Endothelial cell of umbilical vein (primary cell): ENCODE measurements at regions not wholly inside any gene's neighbourhood (a gene's known extent, or its start where the extent isn't known, plus 50 kb on each side); places are given as distances from the start of the nearest gene placed in this dataset.

Experiments used
- BruUV-seq: library from RNA; stranded (reverse); fragments of 400-500 nt; replicated peaks from 2 replicates; lab custom pipeline; 2021; lab: Mats Ljungman, UMichigan
- CTCF ChIA-PET: fragments of 300-600, 350-600 bp; sonication (Branson Sonifier 250); formaldehyde crosslinking; loops from one replicate; lab custom pipeline; 2021; ENCODE audit warnings: antibody characterized with exemption, inconsistent platforms; lab: Charles Lee
- POLR2A ChIA-PET: fragments of 300-600, 350-600 bp; sonication (Branson Sonifier 250); formaldehyde crosslinking; loops from one replicate; lab custom pipeline; 2021; ENCODE audit warnings: antibody characterized with exemption, inconsistent platforms; lab: Charles Lee
- DNase-seq: peaks from one replicate; pipeline ENCODE4 v3.0.0-alpha.2; 2011; ENCODE audit warnings: low read depth, low spot score
- FAIRE-seq: peaks from 2 replicates; lab custom pipeline; 2011; peaks lifted over from hg19 to GRCh38; lab: Jason Lieb, UNC
- H2AFZ ChIP-seq: 2 replicates; pipeline ENCODE4 v1.6.0; 2012; ENCODE audit warnings: low read depth, low read length, control low read depth, inconsistent platforms
- H3K27ac ChIP-seq: 2 replicates; pipeline ENCODE4 v1.5.1; 2011; ENCODE audit warnings: low read depth, mild to moderate bottlenecking, control low read depth, low read length, moderate library complexity; ENCODE audit not compliant: insufficient read depth
- H3K27me3 ChIP-seq, 2 experiments: 2 replicates each; pipeline versions ENCODE4 v1.6.0 to v1.6.1; 2011; ENCODE audit warnings: low read length in 2 of 2, mixed read lengths in 1 of 2; ENCODE audit not compliant: control insufficient read depth in 2 of 2, insufficient read depth in 2 of 2
- H3K36me3 ChIP-seq, 2 experiments: 2 replicates in 1 of 2; 3 replicates in 1 of 2; pipeline ENCODE4 v1.5.1; 2011; ENCODE audit warnings: low read length in 2 of 2, mild to moderate bottlenecking in 1 of 2, moderate library complexity in 1 of 2; ENCODE audit not compliant: control insufficient read depth in 2 of 2, insufficient read depth in 2 of 2; ENCODE audit errors: extremely low read depth in 1 of 2
- H3K4me1 ChIP-seq: 3 replicates; pipeline ENCODE4 v1.5.1; 2011; ENCODE audit warnings: mild to moderate bottlenecking, low read length; ENCODE audit not compliant: control insufficient read depth, insufficient read depth; ENCODE audit errors: extremely low read depth
- H3K4me2 ChIP-seq: 2 replicates; pipeline ENCODE4 v1.6.1; 2011; ENCODE audit warnings: low read length, control low read depth, mixed read lengths; ENCODE audit not compliant: insufficient read depth
- H3K4me3 ChIP-seq, 3 experiments: fragments of 200-600 bp in 1 of 3; sonication (generic), shearing (Covaris generic) in 1 of 3; replicated peaks in 1 of 3; 2 replicates each; pipeline ENCODE4 v1.5.1; 2011 to 2016; ENCODE audit warnings: control low read depth in 3 of 3, low read length in 3 of 3, mild to moderate bottlenecking in 2 of 3, inconsistent platforms in 1 of 3, low read depth in 1 of 3, moderate library complexity in 1 of 3; ENCODE audit not compliant: insufficient read depth in 1 of 3
- H3K79me2 ChIP-seq: 2 replicates; pipeline ENCODE4 v1.6.0; 2012; ENCODE audit warnings: low read length, inconsistent platforms; ENCODE audit not compliant: control insufficient read depth, insufficient read depth
- H3K9ac ChIP-seq: replicated peaks from 2 replicates; pipeline ENCODE3; 2011; ENCODE audit warnings: low read length, control low read depth; ENCODE audit not compliant: insufficient read depth; ENCODE audit errors: extremely low read depth
- H3K9me1 ChIP-seq: replicated peaks from 3 replicates; pipeline ENCODE4 v1.6.0; 2011; ENCODE audit warnings: mild to moderate bottlenecking, low read length; ENCODE audit not compliant: control insufficient read depth, insufficient read depth; ENCODE audit errors: extremely low read depth
- H3K9me3 ChIP-seq: replicated peaks from 2 replicates; pipeline ENCODE4 v1.5.1; 2012; ENCODE audit warnings: low read length, inconsistent platforms; ENCODE audit not compliant: control insufficient read depth, insufficient read depth
- H4K20me1 ChIP-seq: replicated peaks from 2 replicates; pipeline ENCODE3; 2011; ENCODE audit warnings: mild to moderate bottlenecking, low read length; ENCODE audit not compliant: control insufficient read depth, insufficient read depth; ENCODE audit errors: extremely low read depth
- EZH2 ChIP-seq: IDR thresholded peaks from 2 replicates; pipeline ENCODE4 v1.6.1; 2012; ENCODE audit warnings: borderline replicate concordance, low read depth, mild to moderate bottlenecking, moderate library complexity, low read length, inconsistent platforms; ENCODE audit not compliant: severe bottlenecking
- FOS ChIP-seq: IDR thresholded peaks from 2 replicates; pipeline ENCODE4 v1.6.1; 2011; ENCODE audit warnings: mild to moderate bottlenecking, low read length, moderate library complexity, borderline replicate concordance; ENCODE audit not compliant: insufficient read depth
- GATA2 ChIP-seq: IDR thresholded peaks from 2 replicates; pipeline ENCODE4 v1.7.0; 2011; ENCODE audit warnings: low read depth, mild to moderate bottlenecking, moderate library complexity, mixed read lengths, low read length; ENCODE audit not compliant: insufficient read length, insufficient read depth
- JUN ChIP-seq: IDR thresholded peaks from 2 replicates; pipeline ENCODE4 v1.6.1; 2011; ENCODE audit warnings: borderline replicate concordance, low read depth; ENCODE audit not compliant: insufficient read length, insufficient read depth
- MAX ChIP-seq: IDR thresholded peaks from 2 replicates; pipeline ENCODE4 v1.6.1; 2011; ENCODE audit not compliant: insufficient read depth, insufficient read length
- MYC ChIP-seq: IDR thresholded peaks from one replicate; pipeline ENCODE4 v1.6.1; 2011; ENCODE audit warnings: mild to moderate bottlenecking, low read depth, low read length
- POLR2A ChIP-seq: IDR thresholded peaks from 2 replicates; pipeline ENCODE4 v1.6.1; 2012; ENCODE audit warnings: low read depth, mild to moderate bottlenecking, control low read depth, low read length
- POLR2AphosphoS5 ChIP-seq: IDR thresholded peaks from 2 replicates; pipeline ENCODE4 v1.6.1; 2012; ENCODE audit warnings: low read depth, mild to moderate bottlenecking, control low read depth, low read length, moderate library complexity; ENCODE audit not compliant: insufficient read depth
- dilution Hi-C: fragments of 300-500 bp; cut with MboI; formaldehyde crosslinking; loops from one replicate; pipeline ENCODE4 v1.15.0; 2019; ENCODE audit warnings: low sequenced_read_pairs; ENCODE audit not compliant: extremely low pct_ligation_motif_present
- intact Hi-C: fragments of 100-400 bp; cut with micrococcal nuclease; formaldehyde crosslinking; loops from one replicate; pipeline ENCODE4 v1.10.0; 2022
- TF ChIP-seq, protein P1 (sequence below), 2 donors: IDR thresholded peaks; 1 replicate in 1 of 2; 2 replicates in 1 of 2; pipeline ENCODE4 v1.5.1; 2011; ENCODE audit warnings: low read length in 2 of 2, mild to moderate bottlenecking in 2 of 2, moderate library complexity in 2 of 2, control low read depth in 1 of 2, inconsistent platforms in 1 of 2, low read depth in 1 of 2; ENCODE audit not compliant: insufficient read depth in 1 of 2; ENCODE audit errors: extremely low read depth in 1 of 2

GRCh38 chr4:136918772-136919171, 613.5 kb downstream of the PCDH18 start:
- H3K9me1 ChIP-seq: no peaks in the 10 kb centered on the region
- TF ChIP-seq POLR2AphosphoS5: no peak
- TF ChIP-seq, protein P1, sequence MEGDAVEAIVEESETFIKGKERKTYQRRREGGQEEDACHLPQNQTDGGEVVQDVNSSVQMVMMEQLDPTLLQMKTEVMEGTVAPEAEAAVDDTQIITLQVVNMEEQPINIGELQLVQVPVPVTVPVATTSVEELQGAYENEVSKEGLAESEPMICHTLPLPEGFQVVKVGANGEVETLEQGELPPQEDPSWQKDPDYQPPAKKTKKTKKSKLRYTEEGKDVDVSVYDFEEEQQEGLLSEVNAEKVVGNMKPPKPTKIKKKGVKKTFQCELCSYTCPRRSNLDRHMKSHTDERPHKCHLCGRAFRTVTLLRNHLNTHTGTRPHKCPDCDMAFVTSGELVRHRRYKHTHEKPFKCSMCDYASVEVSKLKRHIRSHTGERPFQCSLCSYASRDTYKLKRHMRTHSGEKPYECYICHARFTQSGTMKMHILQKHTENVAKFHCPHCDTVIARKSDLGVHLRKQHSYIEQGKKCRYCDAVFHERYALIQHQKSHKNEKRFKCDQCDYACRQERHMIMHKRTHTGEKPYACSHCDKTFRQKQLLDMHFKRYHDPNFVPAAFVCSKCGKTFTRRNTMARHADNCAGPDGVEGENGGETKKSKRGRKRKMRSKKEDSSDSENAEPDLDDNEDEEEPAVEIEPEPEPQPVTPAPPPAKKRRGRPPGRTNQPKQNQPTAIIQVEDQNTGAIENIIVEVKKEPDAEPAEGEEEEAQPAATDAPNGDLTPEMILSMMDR (IDR thresholded peaks at IDR 0.05; ENCODE audit: extremely low read depth in 1 of 2, insufficient read depth in 1 of 2, low read depth in 1 of 2, low read length in 2 of 2): no peak
- TF ChIP-seq MAX: no peak
- no peak for TF ChIP-seq EZH2
- no peak for TF ChIP-seq POLR2A
- no peak for TF ChIP-seq FOS
- no peak for TF ChIP-seq MYC
- TF ChIP-seq JUN: no peak
- TF ChIP-seq GATA2: no peak
- H3K27ac ChIP-seq: no peak overlapping the region
- no peaks in the 10 kb centered on the region for H3K36me3 ChIP-seq
- dilution Hi-C loops: no loop called here
- H3K27me3 ChIP-seq: no peaks in the 10 kb centered on the region
- DNase-seq: no peak
- no peak overlapping the region for H2AFZ ChIP-seq
- POLR2A ChIA-PET: no interaction called here
- no peaks in the 10 kb centered on the region for H3K4me1 ChIP-seq
- H3K9ac ChIP-seq: no peak overlapping the region
- no peak overlapping the region for H3K4me2 ChIP-seq
- intact Hi-C loops: no loop called here
- no peaks in the 10 kb centered on the region for H3K79me2 ChIP-seq
- CTCF ChIA-PET: no interaction called here
- BruUV-seq: no TSS peak
- no peaks in the 10 kb centered on the region for H4K20me1 ChIP-seq
- H3K4me3 ChIP-seq: no peak overlapping the region
- no peaks in the 10 kb centered on the region for H3K9me3 ChIP-seq
- no peak for FAIRE-seq
